ENCODE measurements at regions not wholly inside any gene's neighbourhood (a gene's known extent, or its start where the extent isn't known, plus 50 kb on each side); places are given as distances from the start of the nearest gene placed in this dataset.

- TF ChIP-seq CTCF (IDR thresholded peaks at IDR 0.05; ENCODE audit: low read depth, low read length) = no peak
- CTCF ChIA-PET = interaction anchor here (1.5 kb wide), 1 partner anchor 34 kb away, joined by 5 read pairs; no protein-coding TSS in a partner anchor
- Histone ChIP-seq H3K27me3 (ENCODE audit: control insufficient read depth, insufficient read depth, low read length) (peaks cover 2% of the 10 kb centered on the region), H3K9me3 (ENCODE audit: control insufficient read depth, insufficient read depth, low read length) (no peaks in the 10 kb centered on the region), H3K4me3 (ENCODE audit: low read depth, low read length) (no peak overlapping the region), H3K27ac (ENCODE audit: low read depth, low read length) (no peak overlapping the region)
- POLR2A ChIA-PET = no interaction called here
- DNase-seq (ENCODE audit: low read depth, low spot score) = no peak
Observed at GRCh38 chr1:221237587-221237986, 358.3 kb downstream of the HLX start.

- DNase-seq (ENCODE audit: low read depth, low spot score) = no peak
- H3K4me3 ChIP-seq (ENCODE audit: low read depth, low read length) = no peak overlapping the region
- H3K27ac ChIP-seq (ENCODE audit: low read depth, low read length) = no peak overlapping the region
- peaks cover 2% of the 10 kb centered on the region for H3K27me3 ChIP-seq (ENCODE audit: control insufficient read depth, insufficient read depth, low read length)
- POLR2A ChIA-PET = no interaction called here
- TF ChIP-seq CTCF (IDR thresholded peaks at IDR 0.05; ENCODE audit: low read depth, low read length) = no peak
- CTCF ChIA-PET = interaction anchor here (0.6 to 1.9 kb wide), 4 partner anchors 24 to 196 kb away, joined by 3 to 6 read pairs (median 4); no protein-coding TSS in a partner anchor
- H3K9me3 ChIP-seq (ENCODE audit: control insufficient read depth, insufficient read depth, low read length) = no peaks in the 10 kb centered on the region
Observed at GRCh38 chr1:221239181-221239580, 359.9 kb downstream of the HLX start.

- Histone ChIP-seq H3K27ac (ENCODE audit: low read depth, low read length) (no peak overlapping the region), H3K27me3 (ENCODE audit: control insufficient read depth, insufficient read depth, low read length) (peaks cover 2% of the 10 kb centered on the region), H3K4me3 (ENCODE audit: low read depth, low read length) (no peak overlapping the region), H3K9me3 (ENCODE audit: control insufficient read depth, insufficient read depth, low read length) (no peaks in the 10 kb centered on the region)
- no peak for DNase-seq (ENCODE audit: low read depth, low spot score)
- ChIA-PET CTCF (interaction anchor here (0.6 to 1.9 kb wide), 3 partner anchors 24 to 195 kb away, joined by 3 to 6 read pairs (median 3); no protein-coding TSS in a partner anchor), POLR2A (no interaction called here)
- TF ChIP-seq CTCF (IDR thresholded peaks at IDR 0.05; ENCODE audit: low read depth, low read length) = no peak
Observed at GRCh38 chr1:221239792-221240191, 360.5 kb downstream of the HLX start.

- Histone ChIP-seq H3K4me3 (ENCODE audit: low read depth, low read length) (no peak overlapping the region), H3K27ac (ENCODE audit: low read depth, low read length) (no peak overlapping the region), H3K9me3 (ENCODE audit: control insufficient read depth, insufficient read depth, low read length) (no peaks in the 10 kb centered on the region), H3K27me3 (ENCODE audit: control insufficient read depth, insufficient read depth, low read length) (peaks cover 2% of the 10 kb centered on the region)
- POLR2A ChIA-PET = no interaction called here
- no peak for DNase-seq (ENCODE audit: low read depth, low spot score)
- CTCF ChIA-PET = interaction anchor here (1.9 kb wide), 1 partner anchor 23 kb away, joined by 6 read pairs; no protein-coding TSS in a partner anchor
- TF ChIP-seq CTCF (IDR thresholded peaks at IDR 0.05; ENCODE audit: low read depth, low read length) = no peak
Observed at GRCh38 chr1:221240690-221241089, 361.4 kb downstream of the HLX start.

- POLR2A ChIA-PET = no interaction called here
- no peaks in the 10 kb centered on the region for H3K9me3 ChIP-seq (ENCODE audit: control insufficient read depth, insufficient read depth, low read length)
- CTCF ChIA-PET = interaction anchor here (1.0 kb wide), 1 partner anchor 37 kb away, joined by 3 read pairs; no protein-coding TSS in a partner anchor
- no peak for DNase-seq (ENCODE audit: low read depth, low spot score)
- H3K27me3 ChIP-seq (ENCODE audit: control insufficient read depth, insufficient read depth, low read length) = peaks cover 2% of the 10 kb centered on the region
- H3K4me3 ChIP-seq (ENCODE audit: low read depth, low read length) = no peak overlapping the region
- no peak for TF ChIP-seq CTCF (IDR thresholded peaks at IDR 0.05; ENCODE audit: low read depth, low read length)
- no peak overlapping the region for H3K27ac ChIP-seq (ENCODE audit: low read depth, low read length)
Observed at GRCh38 chr1:221241157-221241556, 361.9 kb downstream of the HLX start.

Measured in AG04450 (cell line).